ENCODE measurements at regions not wholly inside any gene's neighbourhood (a gene's known extent, or its start where the extent isn't known, plus 50 kb on each side); places are given as distances from the start of the nearest gene placed in this dataset.

DNA sequence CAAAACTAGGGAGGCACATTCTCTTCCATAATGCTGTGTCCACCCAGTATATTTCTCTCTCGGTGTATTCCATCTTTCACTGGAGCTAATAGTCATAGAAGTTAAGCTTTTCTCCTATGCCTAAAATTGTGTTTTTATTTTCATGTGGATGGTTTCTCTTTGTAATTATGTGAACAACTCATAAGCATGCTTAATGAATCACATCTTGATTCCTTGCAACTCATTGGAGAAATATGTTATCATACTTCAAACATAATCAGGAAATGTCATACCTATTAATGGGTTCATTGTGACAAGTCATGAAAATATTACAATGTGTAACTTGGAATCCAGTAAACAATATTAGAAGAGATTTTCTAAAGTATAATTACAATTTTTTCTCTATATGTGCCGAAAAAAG lies 186.3 kb downstream of the SLC7A11 start:
- 90% methylated on average over 2 of the region's 2 CpGs for WGBS
- no peaks in the 10 kb centered on the region for H3K4me1 ChIP-seq (ENCODE audit: control insufficient read depth in 4 of 4, insufficient read depth in 4 of 4, low read length in 3 of 4)

More for the DNA sequence above, 186.3 kb downstream of the SLC7A11 start:
- Histone ChIP-seq H3K27me3 (ENCODE audit: control insufficient read depth in 4 of 4, insufficient read depth in 4 of 4, low read length in 3 of 4) (no peaks in the 10 kb centered on the region), H3K4me3 (ENCODE audit: low read depth in 1 of 3, low read length in 3 of 3) (no peak overlapping the region), H3K36me3 (ENCODE audit: control insufficient read depth in 4 of 4, insufficient read depth in 3 of 4, low read depth in 1 of 4, low read length in 3 of 4) (no peaks in the 10 kb centered on the region), H3K27ac (ENCODE audit: low read depth in 1 of 2, low read length in 2 of 2) (no peak overlapping the region), H3K9me3 (ENCODE audit: control insufficient read depth in 4 of 4, low read length in 3 of 4) (no peaks in the 10 kb centered on the region), H3K9ac (ENCODE audit: low read depth in 1 of 2, low read length in 2 of 2) (no peak overlapping the region)
- TF ChIP-seq JUND (IDR thresholded peaks at IDR 0.05), result no peak
- TF ChIP-seq NR2F2 (IDR thresholded peaks at IDR 0.05), result no peak
- no peak for TF ChIP-seq FOXA2 (IDR thresholded peaks at IDR 0.05)
- no peak for TF ChIP-seq HNF4A (conservative IDR thresholded peaks at IDR 0.05)
- TF ChIP-seq, protein P1, sequence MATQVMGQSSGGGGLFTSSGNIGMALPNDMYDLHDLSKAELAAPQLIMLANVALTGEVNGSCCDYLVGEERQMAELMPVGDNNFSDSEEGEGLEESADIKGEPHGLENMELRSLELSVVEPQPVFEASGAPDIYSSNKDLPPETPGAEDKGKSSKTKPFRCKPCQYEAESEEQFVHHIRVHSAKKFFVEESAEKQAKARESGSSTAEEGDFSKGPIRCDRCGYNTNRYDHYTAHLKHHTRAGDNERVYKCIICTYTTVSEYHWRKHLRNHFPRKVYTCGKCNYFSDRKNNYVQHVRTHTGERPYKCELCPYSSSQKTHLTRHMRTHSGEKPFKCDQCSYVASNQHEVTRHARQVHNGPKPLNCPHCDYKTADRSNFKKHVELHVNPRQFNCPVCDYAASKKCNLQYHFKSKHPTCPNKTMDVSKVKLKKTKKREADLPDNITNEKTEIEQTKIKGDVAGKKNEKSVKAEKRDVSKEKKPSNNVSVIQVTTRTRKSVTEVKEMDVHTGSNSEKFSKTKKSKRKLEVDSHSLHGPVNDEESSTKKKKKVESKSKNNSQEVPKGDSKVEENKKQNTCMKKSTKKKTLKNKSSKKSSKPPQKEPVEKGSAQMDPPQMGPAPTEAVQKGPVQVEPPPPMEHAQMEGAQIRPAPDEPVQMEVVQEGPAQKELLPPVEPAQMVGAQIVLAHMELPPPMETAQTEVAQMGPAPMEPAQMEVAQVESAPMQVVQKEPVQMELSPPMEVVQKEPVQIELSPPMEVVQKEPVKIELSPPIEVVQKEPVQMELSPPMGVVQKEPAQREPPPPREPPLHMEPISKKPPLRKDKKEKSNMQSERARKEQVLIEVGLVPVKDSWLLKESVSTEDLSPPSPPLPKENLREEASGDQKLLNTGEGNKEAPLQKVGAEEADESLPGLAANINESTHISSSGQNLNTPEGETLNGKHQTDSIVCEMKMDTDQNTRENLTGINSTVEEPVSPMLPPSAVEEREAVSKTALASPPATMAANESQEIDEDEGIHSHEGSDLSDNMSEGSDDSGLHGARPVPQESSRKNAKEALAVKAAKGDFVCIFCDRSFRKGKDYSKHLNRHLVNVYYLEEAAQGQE (IDR thresholded peaks at IDR 0.05), result no peak
- TF ChIP-seq, protein P2, sequence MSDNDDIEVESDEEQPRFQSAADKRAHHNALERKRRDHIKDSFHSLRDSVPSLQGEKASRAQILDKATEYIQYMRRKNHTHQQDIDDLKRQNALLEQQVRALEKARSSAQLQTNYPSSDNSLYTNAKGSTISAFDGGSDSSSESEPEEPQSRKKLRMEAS (IDR thresholded peaks at IDR 0.05), result no peak
- no peak for TF ChIP-seq FOXA1 (IDR thresholded peaks at IDR 0.05)
- no peak for TF ChIP-seq RXRA (IDR thresholded peaks at IDR 0.05)
- TF ChIP-seq TAF1 (conservative IDR thresholded peaks at IDR 0.05), result no peak
- no peak for TF ChIP-seq YY1 (IDR thresholded peaks at IDR 0.05)
- TF ChIP-seq, protein P3, sequence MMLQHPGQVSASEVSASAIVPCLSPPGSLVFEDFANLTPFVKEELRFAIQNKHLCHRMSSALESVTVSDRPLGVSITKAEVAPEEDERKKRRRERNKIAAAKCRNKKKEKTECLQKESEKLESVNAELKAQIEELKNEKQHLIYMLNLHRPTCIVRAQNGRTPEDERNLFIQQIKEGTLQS (IDR thresholded peaks at IDR 0.05), result no peak
- TF ChIP-seq, protein P4, sequence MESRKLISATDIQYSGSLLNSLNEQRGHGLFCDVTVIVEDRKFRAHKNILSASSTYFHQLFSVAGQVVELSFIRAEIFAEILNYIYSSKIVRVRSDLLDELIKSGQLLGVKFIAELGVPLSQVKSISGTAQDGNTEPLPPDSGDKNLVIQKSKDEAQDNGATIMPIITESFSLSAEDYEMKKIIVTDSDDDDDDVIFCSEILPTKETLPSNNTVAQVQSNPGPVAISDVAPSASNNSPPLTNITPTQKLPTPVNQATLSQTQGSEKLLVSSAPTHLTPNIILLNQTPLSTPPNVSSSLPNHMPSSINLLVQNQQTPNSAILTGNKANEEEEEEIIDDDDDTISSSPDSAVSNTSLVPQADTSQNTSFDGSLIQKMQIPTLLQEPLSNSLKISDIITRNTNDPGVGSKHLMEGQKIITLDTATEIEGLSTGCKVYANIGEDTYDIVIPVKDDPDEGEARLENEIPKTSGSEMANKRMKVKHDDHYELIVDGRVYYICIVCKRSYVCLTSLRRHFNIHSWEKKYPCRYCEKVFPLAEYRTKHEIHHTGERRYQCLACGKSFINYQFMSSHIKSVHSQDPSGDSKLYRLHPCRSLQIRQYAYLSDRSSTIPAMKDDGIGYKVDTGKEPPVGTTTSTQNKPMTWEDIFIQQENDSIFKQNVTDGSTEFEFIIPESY (IDR thresholded peaks at IDR 0.05), result no peak
- no peak for TF ChIP-seq GABPA (IDR thresholded peaks at IDR 0.05 in 1 of 2, conservative IDR thresholded peaks at IDR 0.05 in 1 of 2)
- TF ChIP-seq, protein P5, sequence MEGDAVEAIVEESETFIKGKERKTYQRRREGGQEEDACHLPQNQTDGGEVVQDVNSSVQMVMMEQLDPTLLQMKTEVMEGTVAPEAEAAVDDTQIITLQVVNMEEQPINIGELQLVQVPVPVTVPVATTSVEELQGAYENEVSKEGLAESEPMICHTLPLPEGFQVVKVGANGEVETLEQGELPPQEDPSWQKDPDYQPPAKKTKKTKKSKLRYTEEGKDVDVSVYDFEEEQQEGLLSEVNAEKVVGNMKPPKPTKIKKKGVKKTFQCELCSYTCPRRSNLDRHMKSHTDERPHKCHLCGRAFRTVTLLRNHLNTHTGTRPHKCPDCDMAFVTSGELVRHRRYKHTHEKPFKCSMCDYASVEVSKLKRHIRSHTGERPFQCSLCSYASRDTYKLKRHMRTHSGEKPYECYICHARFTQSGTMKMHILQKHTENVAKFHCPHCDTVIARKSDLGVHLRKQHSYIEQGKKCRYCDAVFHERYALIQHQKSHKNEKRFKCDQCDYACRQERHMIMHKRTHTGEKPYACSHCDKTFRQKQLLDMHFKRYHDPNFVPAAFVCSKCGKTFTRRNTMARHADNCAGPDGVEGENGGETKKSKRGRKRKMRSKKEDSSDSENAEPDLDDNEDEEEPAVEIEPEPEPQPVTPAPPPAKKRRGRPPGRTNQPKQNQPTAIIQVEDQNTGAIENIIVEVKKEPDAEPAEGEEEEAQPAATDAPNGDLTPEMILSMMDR (IDR thresholded peaks at IDR 0.05; ENCODE audit: low read depth, low read length, missing input control), result no peak
- TF ChIP-seq RAD21 (IDR thresholded peaks at IDR 0.05), result no peak
- TF ChIP-seq EGR1 (IDR thresholded peaks at IDR 0.05; ENCODE audit: low read depth in 2 of 2), result no peak
- TF ChIP-seq SP1 (IDR thresholded peaks at IDR 0.05), result no peak
- TF ChIP-seq HNF4G (IDR thresholded peaks at IDR 0.05), result no peak
- no peak for DNase-seq (ENCODE audit: low spot score)

Data from liver (tissue), 8 donors.